ENCODE measurements at regions not wholly inside any gene's neighbourhood (a gene's known extent, or its start where the extent isn't known, plus 50 kb on each side); places are given as distances from the start of the nearest gene placed in this dataset.

DNA sequence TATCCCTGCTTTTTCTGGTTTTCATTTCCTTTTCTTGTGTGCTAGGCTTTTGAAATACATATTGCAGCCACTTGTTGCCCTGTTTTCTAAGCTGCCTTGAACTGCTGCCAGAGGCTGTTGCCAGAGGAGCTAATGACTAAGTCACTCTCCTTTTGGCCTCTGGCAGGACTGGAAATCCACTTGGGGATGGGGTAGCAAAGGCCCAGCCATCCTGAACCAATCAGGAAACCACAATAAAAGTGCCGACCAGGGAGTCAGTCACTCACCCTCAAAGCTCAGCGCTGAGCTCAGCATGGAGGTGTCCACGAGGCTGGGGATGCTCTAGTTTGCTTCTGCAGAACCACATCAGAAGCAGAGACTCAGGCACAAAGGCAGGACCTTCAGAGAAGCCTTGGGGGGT lies 813.0 kb downstream of the DHX35 start:
- no peak overlapping the region for H3K4me3 Mint-ChIP-seq (ENCODE audit: unreplicated experiment)
- no peak for TF ChIP-seq CTCF (IDR thresholded peaks at IDR 0.05; ENCODE audit: partially characterized antibody, unreplicated experiment)
- no peaks in the 10 kb centered on the region for H3K27me3 Mint-ChIP-seq (ENCODE audit: unreplicated experiment)
- no peaks in the 10 kb centered on the region for H3K36me3 Mint-ChIP-seq (ENCODE audit: unreplicated experiment)
- H3K27ac Mint-ChIP-seq (ENCODE audit: unreplicated experiment): no peak overlapping the region
- no peaks in the 10 kb centered on the region for H3K4me1 Mint-ChIP-seq (ENCODE audit: low read depth, unreplicated experiment)
- H3K9me3 Mint-ChIP-seq (ENCODE audit: unreplicated experiment): no peaks in the 10 kb centered on the region
- no peak for DNase-seq

- Mint-ChIP-seq H3K27ac (ENCODE audit: unreplicated experiment) (no peak overlapping the region), H3K9me3 (ENCODE audit: unreplicated experiment) (peaks cover 2% of the 10 kb centered on the region), H3K27me3 (ENCODE audit: unreplicated experiment) (no peaks in the 10 kb centered on the region), H3K4me1 (ENCODE audit: low read depth, unreplicated experiment) (no peaks in the 10 kb centered on the region), H3K36me3 (ENCODE audit: unreplicated experiment) (no peaks in the 10 kb centered on the region), H3K4me3 (ENCODE audit: unreplicated experiment) (no peak overlapping the region)
- no peak for DNase-seq
- TF ChIP-seq CTCF (IDR thresholded peaks at IDR 0.05; ENCODE audit: partially characterized antibody, unreplicated experiment): no peak
Measured at GRCh38 chr20:39773380-39774000, 811.3 kb downstream of the DHX35 start.

DNA sequence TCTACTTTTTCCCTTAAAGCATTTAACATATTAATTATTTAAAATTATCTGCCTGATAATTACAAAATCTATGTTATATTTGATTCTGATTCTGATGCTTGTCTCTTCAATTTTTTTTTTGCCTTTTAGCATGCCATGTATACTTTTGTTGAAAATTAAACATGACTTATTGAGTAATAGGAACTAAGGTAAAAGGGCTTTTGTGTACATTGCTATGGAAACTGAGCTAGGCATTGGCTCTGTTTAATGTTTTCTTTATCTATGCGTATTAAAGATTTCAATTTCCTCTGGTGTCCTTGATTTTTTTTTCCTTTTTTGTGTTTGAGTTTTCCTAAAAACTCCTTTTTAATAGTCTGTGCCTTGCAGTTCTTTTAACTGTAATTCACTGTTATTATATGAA lies 805.2 kb downstream of the DHX35 start:
- H3K27ac Mint-ChIP-seq (ENCODE audit: unreplicated experiment): no peak overlapping the region
- no peaks in the 10 kb centered on the region for H3K27me3 Mint-ChIP-seq (ENCODE audit: unreplicated experiment)
- no peaks in the 10 kb centered on the region for H3K4me1 Mint-ChIP-seq (ENCODE audit: low read depth, unreplicated experiment)
- H3K4me3 Mint-ChIP-seq (ENCODE audit: unreplicated experiment): no peak overlapping the region
- peaks cover 4% of the 10 kb centered on the region for H3K36me3 Mint-ChIP-seq (ENCODE audit: unreplicated experiment)
- DNase-seq: no peak
- peaks cover 2% of the 10 kb centered on the region for H3K9me3 Mint-ChIP-seq (ENCODE audit: unreplicated experiment)
- no peak for TF ChIP-seq CTCF (IDR thresholded peaks at IDR 0.05; ENCODE audit: partially characterized antibody, unreplicated experiment)

DNA sequence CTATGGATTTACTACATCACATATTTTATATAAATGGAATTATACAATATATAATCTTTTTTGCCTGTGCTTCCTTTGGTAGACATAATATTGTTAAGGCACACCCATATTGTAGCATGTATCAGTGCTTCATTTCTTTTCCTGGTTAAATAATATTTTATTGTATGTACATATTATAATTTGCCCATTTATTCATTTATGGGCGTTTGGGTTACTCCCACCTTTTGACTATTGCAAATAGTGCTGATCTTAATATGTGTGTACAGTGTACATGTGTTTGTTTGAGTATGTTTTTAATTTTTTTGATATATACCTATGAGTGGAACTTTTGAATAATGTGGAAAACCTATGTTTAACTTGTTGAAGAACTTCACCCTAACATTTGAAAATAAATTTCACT lies 804.2 kb downstream of the DHX35 start:
- no peaks in the 10 kb centered on the region for H3K27me3 Mint-ChIP-seq (ENCODE audit: unreplicated experiment)
- H3K36me3 Mint-ChIP-seq (ENCODE audit: unreplicated experiment): peaks cover 5% of the 10 kb centered on the region
- no peak for DNase-seq
- H3K27ac Mint-ChIP-seq (ENCODE audit: unreplicated experiment): no peak overlapping the region
- H3K4me1 Mint-ChIP-seq (ENCODE audit: low read depth, unreplicated experiment): no peaks in the 10 kb centered on the region
- peaks cover 3% of the 10 kb centered on the region for H3K9me3 Mint-ChIP-seq (ENCODE audit: unreplicated experiment)
- H3K4me3 Mint-ChIP-seq (ENCODE audit: unreplicated experiment): no peak overlapping the region
- no peak for TF ChIP-seq CTCF (IDR thresholded peaks at IDR 0.05; ENCODE audit: partially characterized antibody, unreplicated experiment)

DNA sequence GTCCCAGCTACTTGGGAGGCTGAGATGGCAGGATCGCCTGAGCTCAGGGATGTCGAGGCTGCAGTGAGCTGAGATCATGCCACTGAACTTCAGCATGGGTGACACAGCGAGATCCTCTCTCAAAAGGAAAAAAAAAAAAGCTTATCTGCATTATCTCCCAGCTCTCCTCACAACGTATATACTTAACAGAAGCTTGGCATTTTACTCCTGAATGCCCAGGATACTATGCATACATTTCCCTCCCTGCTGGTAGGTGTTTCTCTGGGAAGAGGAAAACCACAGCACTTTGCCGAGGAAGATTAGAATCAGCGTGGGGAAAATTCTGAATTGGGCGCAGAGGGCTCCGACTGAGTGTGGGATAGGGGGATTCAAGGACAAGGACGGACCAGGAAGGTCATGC lies 800.6 kb downstream of the DHX35 start:
- TF ChIP-seq CTCF (IDR thresholded peaks at IDR 0.05; ENCODE audit: partially characterized antibody, unreplicated experiment): no peak
- no peaks in the 10 kb centered on the region for H3K4me1 Mint-ChIP-seq (ENCODE audit: low read depth, unreplicated experiment)
- no peak overlapping the region for H3K4me3 Mint-ChIP-seq (ENCODE audit: unreplicated experiment)
- no peak for DNase-seq
- peaks cover 2% of the 10 kb centered on the region for H3K9me3 Mint-ChIP-seq (ENCODE audit: unreplicated experiment)
- H3K36me3 Mint-ChIP-seq (ENCODE audit: unreplicated experiment): peaks cover 7% of the 10 kb centered on the region
- H3K27me3 Mint-ChIP-seq (ENCODE audit: unreplicated experiment): no peaks in the 10 kb centered on the region
- H3K27ac Mint-ChIP-seq (ENCODE audit: unreplicated experiment): no peak overlapping the region

Measured in glutamatergic neuron (in vitro differentiated cells).